Liver (tissue), 8 donors: ENCODE measurements at regions not wholly inside any gene's neighbourhood (a gene's known extent, or its start where the extent isn't known, plus 50 kb on each side); places are given as distances from the start of the nearest gene placed in this dataset.

Source experiments
- DNase-seq: peaks from one replicate; pipeline ENCODE4 v3.0.0-alpha.2; 2017; ENCODE audit warnings: low spot score
- H3K27ac ChIP-seq, 2 donors: one replicate each; pipeline ENCODE4 v1.7.0; 2013; ENCODE audit warnings: inconsistent platforms in 2 of 2, low read length in 2 of 2, control low read depth in 1 of 2, low read depth in 1 of 2, mild to moderate bottlenecking in 1 of 2
- H3K27me3 ChIP-seq, 4 donors: one replicate each; pipeline versions ENCODE4 v1.6.1 to v1.7.0; 2013; ENCODE audit warnings: low read length in 3 of 4, inconsistent platforms in 1 of 4, mild to moderate bottlenecking in 1 of 4, moderate library complexity in 1 of 4; ENCODE audit not compliant: control insufficient read depth in 4 of 4, insufficient read depth in 4 of 4
- H3K36me3 ChIP-seq, 4 donors: one replicate each; pipeline versions ENCODE4 v1.6.1 to v1.7.0; 2013; ENCODE audit warnings: low read length in 3 of 4, mild to moderate bottlenecking in 3 of 4, low read depth in 1 of 4, moderate library complexity in 1 of 4; ENCODE audit not compliant: control insufficient read depth in 4 of 4, insufficient read depth in 3 of 4
- H3K4me1 ChIP-seq, 4 donors: one replicate each; pipeline versions ENCODE4 v1.6.1 to v1.7.0; 2013; ENCODE audit warnings: low read length in 3 of 4, mild to moderate bottlenecking in 3 of 4, moderate library complexity in 1 of 4; ENCODE audit not compliant: control insufficient read depth in 4 of 4, insufficient read depth in 4 of 4
- H3K4me3 ChIP-seq, 3 donors: one replicate each; pipeline versions ENCODE4 v1.6.1 to v1.7.0; 2013; ENCODE audit warnings: low read length in 3 of 3, control low read depth in 1 of 3, low read depth in 1 of 3, mild to moderate bottlenecking in 1 of 3
- H3K9ac ChIP-seq, 2 donors: one replicate each; pipeline ENCODE4 v1.7.0; 2013; ENCODE audit warnings: low read length in 2 of 2, mild to moderate bottlenecking in 2 of 2, moderate library complexity in 2 of 2, control low read depth in 1 of 2, low read depth in 1 of 2
- H3K9me3 ChIP-seq, 4 donors: one replicate each; pipeline versions ENCODE4 v1.6.1 to v1.7.0; 2013; ENCODE audit warnings: low read length in 3 of 4; ENCODE audit not compliant: control insufficient read depth in 4 of 4
- ATF3 ChIP-seq: IDR thresholded peaks from 2 replicates; pipeline ENCODE4 v1.6.1; 2016; ENCODE audit warnings: antibody characterized with exemption
- EGR1 ChIP-seq, 2 donors: IDR thresholded peaks; 2 replicates each; pipeline ENCODE4 v1.6.1; 2016 to 2018; ENCODE audit warnings: antibody characterized with exemption in 2 of 2, low read depth in 2 of 2
- FOXA1 ChIP-seq: IDR thresholded peaks from 2 replicates; pipeline ENCODE4 v1.6.1; 2016; ENCODE audit warnings: antibody characterized with exemption
- FOXA2 ChIP-seq: IDR thresholded peaks from 2 replicates; pipeline ENCODE4 v1.6.1; 2016; ENCODE audit warnings: antibody characterized with exemption
- GABPA ChIP-seq, 2 donors: IDR thresholded peaks in 1 of 2; conservative IDR thresholded peaks in 1 of 2; 2 replicates each; pipeline ENCODE4 v1.6.1; 2016; ENCODE audit warnings: antibody characterized with exemption in 2 of 2, mild to moderate bottlenecking in 1 of 2, moderate library complexity in 1 of 2
- HNF4A ChIP-seq, 2 donors: conservative IDR thresholded peaks; 2 replicates each; pipeline ENCODE4 v1.6.1; 2016; ENCODE audit warnings: antibody characterized with exemption in 2 of 2, mild to moderate bottlenecking in 2 of 2
- HNF4G ChIP-seq: IDR thresholded peaks from 2 replicates; pipeline ENCODE4 v1.6.1; 2016; ENCODE audit warnings: antibody characterized with exemption
- JUND ChIP-seq, 2 donors: IDR thresholded peaks; 2 replicates each; pipeline ENCODE4 v1.6.1; 2016; ENCODE audit warnings: antibody characterized with exemption in 2 of 2
- NR2F2 ChIP-seq: IDR thresholded peaks from 2 replicates; pipeline ENCODE4 v1.6.1; 2016; ENCODE audit warnings: antibody characterized with exemption
- RAD21 ChIP-seq, 2 donors: IDR thresholded peaks; 2 replicates each; pipeline ENCODE4 v1.6.1; 2016; ENCODE audit warnings: antibody characterized with exemption in 2 of 2, mild to moderate bottlenecking in 2 of 2
- RXRA ChIP-seq, 2 donors: IDR thresholded peaks; 2 replicates each; pipeline ENCODE4 v1.6.1; 2017 to 2018; ENCODE audit warnings: antibody characterized with exemption in 2 of 2, mild to moderate bottlenecking in 1 of 2
- SP1 ChIP-seq: IDR thresholded peaks from 2 replicates; pipeline ENCODE4 v1.6.1; 2018; ENCODE audit warnings: antibody characterized with exemption, mild to moderate bottlenecking
- TAF1 ChIP-seq: conservative IDR thresholded peaks from 2 replicates; pipeline ENCODE4 v1.6.1; 2016; ENCODE audit warnings: antibody characterized with exemption, mild to moderate bottlenecking
- YY1 ChIP-seq: IDR thresholded peaks from 2 replicates; pipeline ENCODE4 v1.6.1; 2016; ENCODE audit warnings: antibody characterized with exemption, mild to moderate bottlenecking
- ZBTB33 ChIP-seq: IDR thresholded peaks from 2 replicates; pipeline ENCODE4 v1.6.1; 2016; ENCODE audit warnings: antibody characterized with exemption
- WGBS: extraction: QIAGEN DNeasy Blood & Tissue Kit; methylation state at CpG from one replicate; pipeline ENCODE4 v1.1.7; 2013; 5-methylcytosine and 5-hydroxymethylcytosine counted together
- TF ChIP-seq, protein P1 (sequence below): IDR thresholded peaks from 2 replicates; pipeline ENCODE4 v1.6.1; 2016; ENCODE audit warnings: antibody characterized with exemption
- TF ChIP-seq, protein P2 (sequence below): fragments of 150-350 bp; IDR thresholded peaks from 2 replicates; pipeline ENCODE4 v1.5.1; 2017; ENCODE audit warnings: improper control_type of control experiment, low read depth, low read length; ENCODE audit not compliant: missing input control
- TF ChIP-seq, protein P3 (sequence below): IDR thresholded peaks from 2 replicates; pipeline ENCODE4 v1.6.1; 2016; ENCODE audit warnings: antibody characterized with exemption, mild to moderate bottlenecking
- donor health status: healthy.
- donor health status: healthy.
- donor health status: healthy.
- donor health status: healthy.
- donor health status: healthy.

GRCh38 chr17:79263191-79263590 lies 188.6 kb downstream of the ENGASE start:
- H3K27me3 ChIP-seq: peaks cover 0 to 3% (median 0%) of the 10 kb centered on the region in 4 donors
- H3K9ac ChIP-seq: no peak overlapping the region
- no peak overlapping the region for H3K4me3 ChIP-seq
- H3K4me1 ChIP-seq: no peaks in the 10 kb centered on the region
- DNase-seq: no peak
- TF ChIP-seq RXRA (IDR thresholded peaks at IDR 0.05) (no peak), ATF3 (no peak), JUND (IDR thresholded peaks at IDR 0.05) (no peak), HNF4A (conservative IDR thresholded peaks at IDR 0.05) (no peak), TAF1 (no peak), FOXA1 (no peak), NR2F2 (no peak), FOXA2 (no peak), EGR1 (IDR thresholded peaks at IDR 0.05; ENCODE audit: low read depth in 2 of 2) (no peak), RAD21 (IDR thresholded peaks at IDR 0.05) (no peak), HNF4G (no peak), GABPA (IDR thresholded peaks at IDR 0.05 in 1 of 2, conservative IDR thresholded peaks at IDR 0.05 in 1 of 2) (no peak), ZBTB33 (no peak), YY1 (no peak), SP1 (no peak)
- TF ChIP-seq, protein P1, sequence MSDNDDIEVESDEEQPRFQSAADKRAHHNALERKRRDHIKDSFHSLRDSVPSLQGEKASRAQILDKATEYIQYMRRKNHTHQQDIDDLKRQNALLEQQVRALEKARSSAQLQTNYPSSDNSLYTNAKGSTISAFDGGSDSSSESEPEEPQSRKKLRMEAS: no peak
- TF ChIP-seq, protein P2, sequence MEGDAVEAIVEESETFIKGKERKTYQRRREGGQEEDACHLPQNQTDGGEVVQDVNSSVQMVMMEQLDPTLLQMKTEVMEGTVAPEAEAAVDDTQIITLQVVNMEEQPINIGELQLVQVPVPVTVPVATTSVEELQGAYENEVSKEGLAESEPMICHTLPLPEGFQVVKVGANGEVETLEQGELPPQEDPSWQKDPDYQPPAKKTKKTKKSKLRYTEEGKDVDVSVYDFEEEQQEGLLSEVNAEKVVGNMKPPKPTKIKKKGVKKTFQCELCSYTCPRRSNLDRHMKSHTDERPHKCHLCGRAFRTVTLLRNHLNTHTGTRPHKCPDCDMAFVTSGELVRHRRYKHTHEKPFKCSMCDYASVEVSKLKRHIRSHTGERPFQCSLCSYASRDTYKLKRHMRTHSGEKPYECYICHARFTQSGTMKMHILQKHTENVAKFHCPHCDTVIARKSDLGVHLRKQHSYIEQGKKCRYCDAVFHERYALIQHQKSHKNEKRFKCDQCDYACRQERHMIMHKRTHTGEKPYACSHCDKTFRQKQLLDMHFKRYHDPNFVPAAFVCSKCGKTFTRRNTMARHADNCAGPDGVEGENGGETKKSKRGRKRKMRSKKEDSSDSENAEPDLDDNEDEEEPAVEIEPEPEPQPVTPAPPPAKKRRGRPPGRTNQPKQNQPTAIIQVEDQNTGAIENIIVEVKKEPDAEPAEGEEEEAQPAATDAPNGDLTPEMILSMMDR: no peak
- TF ChIP-seq, protein P3, sequence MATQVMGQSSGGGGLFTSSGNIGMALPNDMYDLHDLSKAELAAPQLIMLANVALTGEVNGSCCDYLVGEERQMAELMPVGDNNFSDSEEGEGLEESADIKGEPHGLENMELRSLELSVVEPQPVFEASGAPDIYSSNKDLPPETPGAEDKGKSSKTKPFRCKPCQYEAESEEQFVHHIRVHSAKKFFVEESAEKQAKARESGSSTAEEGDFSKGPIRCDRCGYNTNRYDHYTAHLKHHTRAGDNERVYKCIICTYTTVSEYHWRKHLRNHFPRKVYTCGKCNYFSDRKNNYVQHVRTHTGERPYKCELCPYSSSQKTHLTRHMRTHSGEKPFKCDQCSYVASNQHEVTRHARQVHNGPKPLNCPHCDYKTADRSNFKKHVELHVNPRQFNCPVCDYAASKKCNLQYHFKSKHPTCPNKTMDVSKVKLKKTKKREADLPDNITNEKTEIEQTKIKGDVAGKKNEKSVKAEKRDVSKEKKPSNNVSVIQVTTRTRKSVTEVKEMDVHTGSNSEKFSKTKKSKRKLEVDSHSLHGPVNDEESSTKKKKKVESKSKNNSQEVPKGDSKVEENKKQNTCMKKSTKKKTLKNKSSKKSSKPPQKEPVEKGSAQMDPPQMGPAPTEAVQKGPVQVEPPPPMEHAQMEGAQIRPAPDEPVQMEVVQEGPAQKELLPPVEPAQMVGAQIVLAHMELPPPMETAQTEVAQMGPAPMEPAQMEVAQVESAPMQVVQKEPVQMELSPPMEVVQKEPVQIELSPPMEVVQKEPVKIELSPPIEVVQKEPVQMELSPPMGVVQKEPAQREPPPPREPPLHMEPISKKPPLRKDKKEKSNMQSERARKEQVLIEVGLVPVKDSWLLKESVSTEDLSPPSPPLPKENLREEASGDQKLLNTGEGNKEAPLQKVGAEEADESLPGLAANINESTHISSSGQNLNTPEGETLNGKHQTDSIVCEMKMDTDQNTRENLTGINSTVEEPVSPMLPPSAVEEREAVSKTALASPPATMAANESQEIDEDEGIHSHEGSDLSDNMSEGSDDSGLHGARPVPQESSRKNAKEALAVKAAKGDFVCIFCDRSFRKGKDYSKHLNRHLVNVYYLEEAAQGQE: no peak
- 80% methylated on average over 11 of the region's 11 CpGs for WGBS
- no peaks in the 10 kb centered on the region for H3K36me3 ChIP-seq
- H3K27ac ChIP-seq: no peak overlapping the region
- H3K9me3 ChIP-seq: no peaks in the 10 kb centered on the region
